ENCODE measurements at regions not wholly inside any gene's neighbourhood (a gene's known extent, or its start where the extent isn't known, plus 50 kb on each side); places are given as distances from the start of the nearest gene placed in this dataset.

- no peaks in the 10 kb centered on the region for H3K4me1 ChIP-seq (ENCODE audit: control insufficient read depth, insufficient read depth, low read length)
Measured at GRCh38 chr4:140281828-140282552, 91.5 kb upstream of the SCOC start.

GRCh38 chr4:140277576-140277975 is 95.9 kb upstream of the SCOC start:
- H3K27me3 ChIP-seq (ENCODE audit: control insufficient read depth, insufficient read depth, low read length, poor library complexity, severe bottlenecking), result no peaks in the 10 kb centered on the region
- H3K36me3 ChIP-seq (ENCODE audit: control insufficient read depth, insufficient read depth, low read length), result no peaks in the 10 kb centered on the region
- no peak overlapping the region for H3K27ac ChIP-seq (ENCODE audit: insufficient read depth, low read depth, low read length, poor library complexity, severe bottlenecking)
- H3K9me3 ChIP-seq (ENCODE audit: control insufficient read depth, low read length), result no peaks in the 10 kb centered on the region
- H3K4me1 ChIP-seq (ENCODE audit: control insufficient read depth, insufficient read depth, low read length), result no peaks in the 10 kb centered on the region
- no peak overlapping the region for H3K4me3 ChIP-seq (ENCODE audit: insufficient read depth, low read depth, low read length)

More at GRCh38 chr4:140281828-140282552, 91.5 kb upstream of the SCOC start:
- 86 to 96% methylated on average over 5 of the region's 5 CpGs for WGBS, 2 experiments
- Histone ChIP-seq H3K36me3 (ENCODE audit: control insufficient read depth, insufficient read depth, low read length) (no peaks in the 10 kb centered on the region), H3K4me3 (ENCODE audit: insufficient read depth, low read depth, low read length) (no peak overlapping the region), H3K27ac (ENCODE audit: insufficient read depth, low read depth, low read length, poor library complexity, severe bottlenecking) (no peak overlapping the region), H3K27me3 (ENCODE audit: control insufficient read depth, insufficient read depth, low read length, poor library complexity, severe bottlenecking) (no peaks in the 10 kb centered on the region), H3K9me3 (ENCODE audit: control insufficient read depth, low read length) (no peaks in the 10 kb centered on the region)

GRCh38 chr4:140271553-140271952 is 101.9 kb upstream of the SCOC start:
- Histone ChIP-seq H3K4me3 (ENCODE audit: insufficient read depth, low read depth, low read length) (no peak overlapping the region), H3K4me1 (ENCODE audit: control insufficient read depth, insufficient read depth, low read length) (no peaks in the 10 kb centered on the region), H3K27me3 (ENCODE audit: control insufficient read depth, insufficient read depth, low read length, poor library complexity, severe bottlenecking) (no peaks in the 10 kb centered on the region), H3K27ac (ENCODE audit: insufficient read depth, low read depth, low read length, poor library complexity, severe bottlenecking) (no peak overlapping the region), H3K9me3 (ENCODE audit: control insufficient read depth, low read length) (no peaks in the 10 kb centered on the region), H3K36me3 (ENCODE audit: control insufficient read depth, insufficient read depth, low read length) (no peaks in the 10 kb centered on the region)
- WGBS, 2 experiments, result 89 to 91% methylated on average over 4 of the region's 4 CpGs

DNA sequence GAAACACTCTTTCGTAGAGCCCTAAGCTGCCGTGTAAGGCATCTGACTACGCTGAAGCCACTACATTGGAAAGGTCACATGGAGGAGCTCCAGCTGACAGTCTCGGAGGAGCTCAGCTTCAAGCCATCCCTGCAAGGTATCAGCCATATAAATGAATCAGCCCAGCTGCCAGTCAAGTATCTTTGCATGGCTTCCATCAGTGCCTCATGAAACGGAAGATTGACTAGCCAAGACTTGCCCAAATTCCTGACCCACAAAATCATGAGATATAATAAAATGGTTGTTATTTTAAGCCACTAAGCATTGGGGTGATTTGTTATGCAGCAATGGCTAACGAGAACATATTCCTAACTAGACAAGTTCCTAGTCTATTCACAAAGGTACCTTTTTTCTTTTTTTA is 104.1 kb upstream of the SCOC start:
- H3K4me1 ChIP-seq (ENCODE audit: control insufficient read depth, insufficient read depth, low read length), result no peaks in the 10 kb centered on the region
- H3K36me3 ChIP-seq (ENCODE audit: control insufficient read depth, insufficient read depth, low read length), result no peaks in the 10 kb centered on the region
- H3K27me3 ChIP-seq (ENCODE audit: control insufficient read depth, insufficient read depth, low read length, poor library complexity, severe bottlenecking), result no peaks in the 10 kb centered on the region
- no peak overlapping the region for H3K4me3 ChIP-seq (ENCODE audit: insufficient read depth, low read depth, low read length)
- H3K27ac ChIP-seq (ENCODE audit: insufficient read depth, low read depth, low read length, poor library complexity, severe bottlenecking), result no peak overlapping the region
- 84% methylated on average over 6 of the region's 6 CpGs for WGBS, 2 experiments
- no peaks in the 10 kb centered on the region for H3K9me3 ChIP-seq (ENCODE audit: control insufficient read depth, low read length)

GRCh38 chr4:140268186-140268841 is 105.1 kb upstream of the SCOC start:
- Histone ChIP-seq H3K4me3 (ENCODE audit: insufficient read depth, low read depth, low read length) (no peak overlapping the region), H3K9me3 (ENCODE audit: control insufficient read depth, low read length) (no peaks in the 10 kb centered on the region), H3K27ac (ENCODE audit: insufficient read depth, low read depth, low read length, poor library complexity, severe bottlenecking) (no peak overlapping the region), H3K27me3 (ENCODE audit: control insufficient read depth, insufficient read depth, low read length, poor library complexity, severe bottlenecking) (no peaks in the 10 kb centered on the region), H3K4me1 (ENCODE audit: control insufficient read depth, insufficient read depth, low read length) (no peaks in the 10 kb centered on the region), H3K36me3 (ENCODE audit: control insufficient read depth, insufficient read depth, low read length) (no peaks in the 10 kb centered on the region)
- 87 to 96% methylated on average over 5 of the region's 6 CpGs for WGBS, 2 experiments

DNA sequence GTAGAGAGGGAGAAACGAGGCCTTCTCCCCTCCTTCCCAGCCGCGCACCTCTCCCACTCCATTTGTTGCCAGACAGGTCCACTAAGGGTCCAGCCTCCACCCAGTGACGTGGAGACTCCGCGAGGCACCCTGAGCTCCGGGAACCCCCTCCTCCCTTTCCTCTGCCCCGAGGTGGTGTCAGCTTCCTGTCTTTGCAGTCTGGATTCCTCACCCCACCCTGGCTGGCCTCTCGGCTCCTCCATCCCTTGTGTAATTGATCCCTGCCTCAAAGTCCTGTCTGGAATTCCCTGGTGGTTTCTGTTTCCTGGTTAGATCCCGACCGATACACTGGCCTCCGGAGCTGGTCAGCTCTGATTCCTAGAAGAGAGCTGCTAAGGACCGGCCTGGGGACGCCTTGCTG is 105.9 kb upstream of the SCOC start:
- no peak overlapping the region for H3K4me3 ChIP-seq (ENCODE audit: insufficient read depth, low read depth, low read length)
- no peak overlapping the region for H3K27ac ChIP-seq (ENCODE audit: insufficient read depth, low read depth, low read length, poor library complexity, severe bottlenecking)
- 83 to 85% methylated on average over 14 of the region's 14 CpGs for WGBS, 2 experiments
- H3K27me3 ChIP-seq (ENCODE audit: control insufficient read depth, insufficient read depth, low read length, poor library complexity, severe bottlenecking), result no peaks in the 10 kb centered on the region
- no peaks in the 10 kb centered on the region for H3K9me3 ChIP-seq (ENCODE audit: control insufficient read depth, low read length)
- no peaks in the 10 kb centered on the region for H3K36me3 ChIP-seq (ENCODE audit: control insufficient read depth, insufficient read depth, low read length)
- H3K4me1 ChIP-seq (ENCODE audit: control insufficient read depth, insufficient read depth, low read length), result no peaks in the 10 kb centered on the region

DNA sequence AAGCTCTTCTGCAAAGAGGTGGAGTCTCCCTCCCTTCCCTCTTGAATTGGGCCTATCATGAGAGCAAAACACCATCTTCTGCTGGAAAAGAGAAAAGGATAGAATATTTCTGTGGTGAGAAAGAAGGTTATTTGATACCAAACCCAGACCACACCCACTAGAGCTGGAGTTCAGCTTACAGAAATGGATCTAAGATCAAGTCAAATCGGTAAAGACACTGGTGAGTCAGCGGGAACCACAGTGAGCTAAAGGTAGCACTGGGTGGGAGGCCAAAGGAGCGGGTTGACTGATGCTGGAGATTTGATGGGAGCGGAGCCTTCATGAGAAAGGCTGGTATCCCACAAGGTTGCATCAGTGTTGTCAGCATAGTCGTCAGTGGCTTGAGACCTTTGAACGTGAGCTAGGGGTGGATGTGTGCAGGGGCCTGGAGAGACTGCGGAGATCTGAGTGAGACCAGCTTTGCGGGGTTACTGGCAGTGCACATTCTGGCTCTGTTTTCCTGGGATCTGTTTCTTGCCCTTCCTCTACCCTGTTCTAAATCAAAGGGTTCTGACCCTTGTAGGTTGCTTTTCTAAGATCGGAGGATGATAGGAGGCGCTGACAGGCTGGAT is 106.4 kb upstream of the SCOC start:
- no peaks in the 10 kb centered on the region for H3K36me3 ChIP-seq (ENCODE audit: control insufficient read depth, insufficient read depth, low read length)
- 91 to 96% methylated on average over 9 to 10 of the region's 10 CpGs for WGBS, 2 experiments
- H3K9me3 ChIP-seq (ENCODE audit: control insufficient read depth, low read length), result no peaks in the 10 kb centered on the region
- no peaks in the 10 kb centered on the region for H3K4me1 ChIP-seq (ENCODE audit: control insufficient read depth, insufficient read depth, low read length)
- H3K27ac ChIP-seq (ENCODE audit: insufficient read depth, low read depth, low read length, poor library complexity, severe bottlenecking), result no peak overlapping the region
- H3K27me3 ChIP-seq (ENCODE audit: control insufficient read depth, insufficient read depth, low read length, poor library complexity, severe bottlenecking), result no peaks in the 10 kb centered on the region
- no peak overlapping the region for H3K4me3 ChIP-seq (ENCODE audit: insufficient read depth, low read depth, low read length)

DNA sequence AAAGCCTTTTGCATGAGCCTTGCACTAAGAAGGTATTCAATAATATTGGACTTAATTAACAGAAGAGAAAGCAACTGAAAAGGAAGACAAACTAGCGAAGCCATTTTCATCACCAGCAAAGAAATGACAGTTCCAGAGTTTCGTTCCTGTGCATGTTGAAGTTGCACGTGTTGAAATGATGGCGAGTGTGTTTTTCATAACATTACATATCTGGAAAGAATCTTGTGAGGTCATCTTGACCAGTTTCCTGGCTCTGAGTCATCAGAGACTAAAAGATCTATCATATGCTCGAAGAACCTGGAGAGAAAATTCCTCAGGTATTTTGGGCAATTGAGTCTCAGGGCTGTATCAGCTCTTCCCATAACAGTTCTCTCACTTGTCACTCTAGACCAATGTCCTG is 106.2 kb upstream of the MAML3 start:
- no peak overlapping the region for H3K27ac ChIP-seq (ENCODE audit: insufficient read depth, low read depth, low read length, poor library complexity, severe bottlenecking)
- WGBS, 2 experiments, result 96 to 97% methylated on average over 5 of the region's 5 CpGs

DNA sequence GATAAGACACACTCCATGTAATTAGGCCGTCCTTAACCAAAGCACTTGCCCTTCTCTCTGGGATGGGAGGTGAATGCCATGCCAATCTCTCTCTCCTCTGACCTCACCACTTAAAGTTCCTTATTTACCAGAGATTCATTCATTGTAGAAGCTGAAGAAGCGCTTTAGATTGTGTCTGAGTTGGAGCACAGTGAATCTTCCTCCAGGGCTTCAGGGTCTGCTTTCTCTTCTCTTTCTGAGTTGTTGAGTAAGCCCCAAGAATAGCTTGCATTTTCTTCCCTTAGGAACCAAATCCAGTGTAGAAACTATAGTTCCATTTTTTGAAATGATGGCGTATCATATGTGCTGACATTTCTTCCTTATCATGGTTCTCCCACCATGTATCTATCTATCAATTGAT is 104.5 kb upstream of the MAML3 start:
- H3K27me3 ChIP-seq (ENCODE audit: control insufficient read depth, insufficient read depth, low read length, poor library complexity, severe bottlenecking), result no peaks in the 10 kb centered on the region
- 94 to 97% methylated on average over 3 of the region's 3 CpGs for WGBS, 2 experiments

More for the DNA sequence above, 106.2 kb upstream of the MAML3 start:
- Histone ChIP-seq H3K4me3 (ENCODE audit: insufficient read depth, low read depth, low read length) (no peak overlapping the region), H3K9me3 (ENCODE audit: control insufficient read depth, low read length) (no peaks in the 10 kb centered on the region), H3K4me1 (ENCODE audit: control insufficient read depth, insufficient read depth, low read length) (no peaks in the 10 kb centered on the region), H3K36me3 (ENCODE audit: control insufficient read depth, insufficient read depth, low read length) (no peaks in the 10 kb centered on the region), H3K27me3 (ENCODE audit: control insufficient read depth, insufficient read depth, low read length, poor library complexity, severe bottlenecking) (no peaks in the 10 kb centered on the region)

DNA sequence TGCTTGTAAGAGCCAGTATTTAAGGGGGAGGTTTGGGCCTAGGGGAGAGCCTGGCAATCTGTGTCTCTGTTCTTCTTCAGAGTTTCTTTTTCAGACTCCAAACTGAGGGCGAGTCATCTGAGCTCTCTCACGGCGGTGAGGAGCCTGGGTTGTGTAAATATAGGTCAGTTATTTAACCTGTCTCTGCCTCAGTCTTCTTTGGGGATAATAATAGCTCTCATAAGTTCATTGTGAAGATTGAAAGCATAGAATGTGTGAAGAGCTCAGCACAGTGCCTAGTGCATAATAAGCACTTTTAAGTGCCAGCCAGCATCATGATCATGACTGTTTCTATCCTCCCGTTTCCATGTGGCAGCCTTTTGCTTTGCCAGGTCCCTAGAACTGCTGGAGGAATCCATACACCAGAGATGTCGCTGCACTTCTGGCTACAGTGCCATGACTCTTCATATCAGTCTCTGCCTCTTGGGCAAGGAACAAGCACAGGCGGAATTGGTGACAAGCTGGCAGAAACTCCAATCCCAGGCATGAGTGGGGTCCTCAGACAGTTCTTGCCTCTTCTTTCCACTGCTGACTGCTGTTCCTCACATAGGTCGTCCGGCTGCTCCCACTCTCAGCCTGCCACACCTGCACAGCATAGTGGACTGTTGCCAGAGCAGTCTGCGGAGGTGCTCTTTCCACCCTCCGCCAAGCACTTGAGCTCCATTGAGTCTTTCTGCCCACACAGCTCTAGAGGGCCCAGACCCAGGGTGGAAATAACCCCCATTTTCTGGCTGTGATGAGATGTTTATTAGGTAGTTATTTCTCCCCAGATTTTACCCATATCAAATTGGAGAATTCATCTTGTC is 103.7 kb upstream of the MAML3 start:
- no peak overlapping the region for H3K27ac ChIP-seq (ENCODE audit: insufficient read depth, low read depth, low read length, poor library complexity, severe bottlenecking)

More for the DNA sequence above, 104.5 kb upstream of the MAML3 start:
- Histone ChIP-seq H3K36me3 (ENCODE audit: control insufficient read depth, insufficient read depth, low read length) (no peaks in the 10 kb centered on the region), H3K9me3 (ENCODE audit: control insufficient read depth, low read length) (no peaks in the 10 kb centered on the region), H3K27ac (ENCODE audit: insufficient read depth, low read depth, low read length, poor library complexity, severe bottlenecking) (no peak overlapping the region), H3K4me1 (ENCODE audit: control insufficient read depth, insufficient read depth, low read length) (peaks cover 11% of the 10 kb centered on the region), H3K4me3 (ENCODE audit: insufficient read depth, low read depth, low read length) (no peak overlapping the region)

More for the DNA sequence above, 103.7 kb upstream of the MAML3 start:
- Histone ChIP-seq H3K4me3 (ENCODE audit: insufficient read depth, low read depth, low read length) (no peak overlapping the region), H3K27me3 (ENCODE audit: control insufficient read depth, insufficient read depth, low read length, poor library complexity, severe bottlenecking) (no peaks in the 10 kb centered on the region), H3K9me3 (ENCODE audit: control insufficient read depth, low read length) (no peaks in the 10 kb centered on the region), H3K4me1 (ENCODE audit: control insufficient read depth, insufficient read depth, low read length) (peaks cover 14% of the 10 kb centered on the region), H3K36me3 (ENCODE audit: control insufficient read depth, insufficient read depth, low read length) (no peaks in the 10 kb centered on the region)
- WGBS, 2 experiments, result 92 to 94% methylated on average over 10 of the region's 10 CpGs
